GM10248 (cell line): ENCODE measurements at regions not wholly inside any gene's neighbourhood (a gene's known extent, or its start where the extent isn't known, plus 50 kb on each side); places are given as distances from the start of the nearest gene placed in this dataset.

Experiments used
- CTCF ChIA-PET: fragments of 300-600 bp; sonication (Branson Sonifier 250); formaldehyde crosslinking; extraction: SDS; loops from one replicate; lab custom pipeline; 2021; ENCODE audit warnings: antibody characterized with exemption; lab: Yijun Ruan, JAX
- POLR2A ChIA-PET: fragments of 350-650 bp; sonication (Branson Sonifier 250); formaldehyde crosslinking; extraction: SDS; loops from one replicate; lab custom pipeline; 2020; ENCODE audit warnings: antibody characterized with exemption; lab: Yijun Ruan, JAX
- DNase-seq: peaks from one replicate; pipeline ENCODE4 v3.0.0; 2012; ENCODE audit errors: extremely low spot score
- CTCF ChIP-seq: IDR thresholded peaks from 2 replicates; pipeline ENCODE4 v1.5.1; 2012; ENCODE audit warnings: mild to moderate bottlenecking, low read depth; ENCODE audit errors: extremely low read depth, missing control alignments, control extremely low read depth

- no peak for TF ChIP-seq CTCF
- CTCF ChIA-PET: no interaction called here
- DNase-seq: no peak
- POLR2A ChIA-PET: no interaction called here
Observed at GRCh38 chr10:130862122-130862521, 449.4 kb downstream of the TCERG1L start.

- TF ChIP-seq CTCF: no peak
- no peak for DNase-seq
- ChIA-PET CTCF (no interaction called here), POLR2A (no interaction called here)
Observed at GRCh38 chr10:130862626-130863025, 448.9 kb downstream of the TCERG1L start.

- no peak for DNase-seq
- ChIA-PET POLR2A (no interaction called here), CTCF (no interaction called here)
- TF ChIP-seq CTCF: no peak
Observed at GRCh38 chr10:130863044-130863443, 448.5 kb downstream of the TCERG1L start.

- DNase-seq: no peak
- POLR2A ChIA-PET: no interaction called here
- no peak for TF ChIP-seq CTCF
- CTCF ChIA-PET: no interaction called here
Observed at GRCh38 chr10:130864961-130865818, 446.3 kb downstream of the TCERG1L start.

GRCh38 chr10:130866857-130867256, 444.7 kb downstream of the TCERG1L start:
- ChIA-PET CTCF (no interaction called here), POLR2A (no interaction called here)
- no peak for TF ChIP-seq CTCF
- DNase-seq: no peak

GRCh38 chr10:130867446-130868194, 443.9 kb downstream of the TCERG1L start:
- no peak for TF ChIP-seq CTCF
- DNase-seq: no peak
- ChIA-PET POLR2A (no interaction called here), CTCF (interaction anchor here (1.1 kb wide), 1 partner anchor 32 kb away, joined by 3 read pairs; no protein-coding TSS in a partner anchor)
